ENCODE measurements at regions not wholly inside any gene's neighbourhood (a gene's known extent, or its start where the extent isn't known, plus 50 kb on each side); places are given as distances from the start of the nearest gene placed in this dataset.

- TF ChIP-seq, protein P1, sequence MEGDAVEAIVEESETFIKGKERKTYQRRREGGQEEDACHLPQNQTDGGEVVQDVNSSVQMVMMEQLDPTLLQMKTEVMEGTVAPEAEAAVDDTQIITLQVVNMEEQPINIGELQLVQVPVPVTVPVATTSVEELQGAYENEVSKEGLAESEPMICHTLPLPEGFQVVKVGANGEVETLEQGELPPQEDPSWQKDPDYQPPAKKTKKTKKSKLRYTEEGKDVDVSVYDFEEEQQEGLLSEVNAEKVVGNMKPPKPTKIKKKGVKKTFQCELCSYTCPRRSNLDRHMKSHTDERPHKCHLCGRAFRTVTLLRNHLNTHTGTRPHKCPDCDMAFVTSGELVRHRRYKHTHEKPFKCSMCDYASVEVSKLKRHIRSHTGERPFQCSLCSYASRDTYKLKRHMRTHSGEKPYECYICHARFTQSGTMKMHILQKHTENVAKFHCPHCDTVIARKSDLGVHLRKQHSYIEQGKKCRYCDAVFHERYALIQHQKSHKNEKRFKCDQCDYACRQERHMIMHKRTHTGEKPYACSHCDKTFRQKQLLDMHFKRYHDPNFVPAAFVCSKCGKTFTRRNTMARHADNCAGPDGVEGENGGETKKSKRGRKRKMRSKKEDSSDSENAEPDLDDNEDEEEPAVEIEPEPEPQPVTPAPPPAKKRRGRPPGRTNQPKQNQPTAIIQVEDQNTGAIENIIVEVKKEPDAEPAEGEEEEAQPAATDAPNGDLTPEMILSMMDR (IDR thresholded peaks at IDR 0.05), result no peak
- TF ChIP-seq POLR2A (IDR thresholded peaks at IDR 0.05), result no peak
Observed at GRCh38 chr14:65854215-65854614, 441.7 kb downstream of the FUT8 start.

Measured in Peyer's patch (tissue), 4 donors.